HepG2 (cell line): ENCODE measurements at regions not wholly inside any gene's neighbourhood (a gene's known extent, or its start where the extent isn't known, plus 50 kb on each side); places are given as distances from the start of the nearest gene placed in this dataset.

Experiments used
- CAMTA2 ChIP-seq: sonication (generic); formaldehyde crosslinking; IDR thresholded peaks from 2 replicates; pipeline ENCODE4 v1.4.0; 2020; ENCODE audit warnings: mild to moderate bottlenecking, missing genetic modification reagents, borderline replicate concordance
- FOXJ3 ChIP-seq: sonication (generic); formaldehyde crosslinking; IDR thresholded peaks from 2 replicates; pipeline ENCODE4 v1.4.0; 2020; ENCODE audit warnings: missing genetic modification reagents, mild to moderate bottlenecking, borderline replicate concordance
- HOXD1 ChIP-seq: sonication (generic); formaldehyde crosslinking; IDR thresholded peaks from 2 replicates; pipeline ENCODE4 v1.5.0; 2020; ENCODE audit warnings: missing genetic modification reagents
- KDM1A ChIP-seq: IDR thresholded peaks from 2 replicates; pipeline ENCODE4 v1.6.1; 2016; ENCODE audit warnings: missing compliant biosample characterization
- KDM6A ChIP-seq: IDR thresholded peaks from 2 replicates; pipeline ENCODE4 v1.6.1; 2016; ENCODE audit warnings: low read depth
- KLF13 ChIP-seq: sonication (generic); formaldehyde crosslinking; IDR thresholded peaks from 2 replicates; pipeline ENCODE4 v1.4.0; 2020; ENCODE audit warnings: mild to moderate bottlenecking, missing genetic modification reagents
- PCBP2 ChIP-seq: fragments of 200-400 bp; formaldehyde crosslinking; optimal IDR thresholded peaks from 2 replicates; pipeline ENCODE3; 2018; ENCODE audit warnings: low read length, low read depth; ENCODE audit not compliant: poor library complexity, severe bottlenecking
- RFXAP ChIP-seq: sonication (generic); formaldehyde crosslinking; IDR thresholded peaks from 2 replicates; pipeline ENCODE4 v1.4.0; 2020; ENCODE audit warnings: missing genetic modification reagents, borderline replicate concordance
- SCMH1 ChIP-seq: sonication (generic); formaldehyde crosslinking; IDR thresholded peaks from 2 replicates; pipeline ENCODE4 v1.9.0; 2021; ENCODE audit warnings: missing genetic modification reagents, mild to moderate bottlenecking, borderline replicate concordance
- SKI ChIP-seq: fragments of 450-650 bp; IDR thresholded peaks from one replicate; pipeline ENCODE4 v1.6.1; 2018; ENCODE audit warnings: mild to moderate bottlenecking; ENCODE audit not compliant: partially characterized antibody
- SMARCC2 ChIP-seq: fragments of 450-650 bp; IDR thresholded peaks from 2 replicates; pipeline ENCODE4 v1.6.1; 2017; ENCODE audit warnings: antibody characterized with exemption, mild to moderate bottlenecking
- SNRNP70 ChIP-seq: fragments of 200-400 bp; formaldehyde crosslinking; IDR thresholded peaks from 2 replicates; pipeline ENCODE4 v1.6.1; 2017; ENCODE audit warnings: mild to moderate bottlenecking, low read depth, low read length, moderate library complexity
- SRSF4 ChIP-seq: fragments of 200-400 bp; formaldehyde crosslinking; IDR thresholded peaks from one replicate; pipeline ENCODE4 v1.6.1; 2018; ENCODE audit warnings: mild to moderate bottlenecking, low read depth, low read length, moderate library complexity; ENCODE audit not compliant: poor library complexity, severe bottlenecking
- TBX2 ChIP-seq: sonication (generic); formaldehyde crosslinking; IDR thresholded peaks from 2 replicates; pipeline ENCODE4 v1.5.0; 2020; ENCODE audit warnings: missing genetic modification reagents, mild to moderate bottlenecking, borderline replicate concordance
- TP53 ChIP-seq: sonication (generic); formaldehyde crosslinking; conservative IDR thresholded peaks from 2 replicates; pipeline ENCODE4 v1.4.0; 2020; ENCODE audit warnings: missing genetic modification reagents
- ZFP36L2 ChIP-seq: sonication (generic); formaldehyde crosslinking; IDR thresholded peaks from 2 replicates; pipeline ENCODE4 v1.4.0; 2020; ENCODE audit warnings: missing genetic modification reagents
- ZNF232 ChIP-seq: sonication (generic); formaldehyde crosslinking; IDR thresholded peaks from 2 replicates; pipeline ENCODE4 v1.4.0; 2020; ENCODE audit warnings: missing genetic modification reagents, borderline replicate concordance
- ZNF292 ChIP-seq: sonication (generic); formaldehyde crosslinking; IDR thresholded peaks from 2 replicates; pipeline ENCODE4 v1.8.1; 2022; ENCODE audit warnings: mild to moderate bottlenecking, low read depth, missing genetic modification reagents, borderline replicate concordance
- ZNF414 ChIP-seq: sonication (generic); formaldehyde crosslinking; IDR thresholded peaks from 2 replicates; pipeline ENCODE4 v1.5.0; 2020; ENCODE audit warnings: missing genetic modification reagents
- ZNF468 ChIP-seq: sonication (generic); formaldehyde crosslinking; IDR thresholded peaks from 2 replicates; pipeline ENCODE4 v1.8.0; 2022; ENCODE audit warnings: mild to moderate bottlenecking, moderate library complexity, missing genetic modification reagents
- ZNF772 ChIP-seq: sonication (generic); formaldehyde crosslinking; IDR thresholded peaks from 2 replicates; pipeline ENCODE4 v1.5.0; 2020; ENCODE audit warnings: mild to moderate bottlenecking, missing genetic modification reagents
- ZNF841 ChIP-seq: sonication (generic); formaldehyde crosslinking; IDR thresholded peaks from 2 replicates; pipeline ENCODE4 v1.8.1; 2023; ENCODE audit warnings: missing genetic modification reagents, borderline replicate concordance
- TF ChIP-seq, protein P1 (sequence below): sonication (generic); formaldehyde crosslinking; IDR thresholded peaks from 2 replicates; pipeline ENCODE4 v1.9.0; 2021; ENCODE audit warnings: missing genetic modification reagents, borderline replicate concordance
- TF ChIP-seq, protein P2 (sequence below): sonication (generic); formaldehyde crosslinking; conservative IDR thresholded peaks from 2 replicates; pipeline ENCODE4 v1.5.0; 2020; ENCODE audit warnings: missing genetic modification reagents
- TF ChIP-seq, protein P3 (sequence below): sonication (generic); formaldehyde crosslinking; IDR thresholded peaks from 2 replicates; pipeline ENCODE4 v1.5.1; 2020; ENCODE audit warnings: mild to moderate bottlenecking, missing genetic modification reagents, moderate library complexity

DNA sequence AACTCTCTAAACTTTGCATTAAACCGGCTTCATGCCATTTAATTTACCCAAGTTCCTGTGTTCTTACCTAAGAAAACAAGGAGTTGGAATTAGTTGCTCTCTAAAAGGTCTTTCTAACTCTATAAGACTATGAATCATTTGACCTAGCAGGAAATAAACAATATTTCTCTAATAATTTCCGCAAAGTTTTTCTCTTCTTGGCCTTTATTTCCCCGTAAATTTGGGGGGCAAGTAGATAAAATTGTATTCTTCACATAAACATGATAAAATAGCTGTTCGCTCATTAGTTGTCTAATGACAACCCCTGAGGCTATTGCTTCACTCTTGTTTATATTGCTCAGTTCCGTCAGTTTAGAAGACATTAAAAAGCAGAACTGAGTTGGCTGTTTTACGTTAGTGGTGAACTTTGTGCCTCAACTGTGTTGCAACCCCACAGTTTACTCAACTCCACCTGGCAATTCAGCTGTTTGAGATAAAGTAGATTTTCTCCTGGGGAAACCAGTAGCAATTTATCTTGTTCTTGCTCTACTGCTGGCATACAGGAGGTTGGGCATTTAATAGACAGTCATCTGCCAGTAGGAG is 74.7 kb downstream of the BTG1 start (continued):
- TF ChIP-seq, protein P1, sequence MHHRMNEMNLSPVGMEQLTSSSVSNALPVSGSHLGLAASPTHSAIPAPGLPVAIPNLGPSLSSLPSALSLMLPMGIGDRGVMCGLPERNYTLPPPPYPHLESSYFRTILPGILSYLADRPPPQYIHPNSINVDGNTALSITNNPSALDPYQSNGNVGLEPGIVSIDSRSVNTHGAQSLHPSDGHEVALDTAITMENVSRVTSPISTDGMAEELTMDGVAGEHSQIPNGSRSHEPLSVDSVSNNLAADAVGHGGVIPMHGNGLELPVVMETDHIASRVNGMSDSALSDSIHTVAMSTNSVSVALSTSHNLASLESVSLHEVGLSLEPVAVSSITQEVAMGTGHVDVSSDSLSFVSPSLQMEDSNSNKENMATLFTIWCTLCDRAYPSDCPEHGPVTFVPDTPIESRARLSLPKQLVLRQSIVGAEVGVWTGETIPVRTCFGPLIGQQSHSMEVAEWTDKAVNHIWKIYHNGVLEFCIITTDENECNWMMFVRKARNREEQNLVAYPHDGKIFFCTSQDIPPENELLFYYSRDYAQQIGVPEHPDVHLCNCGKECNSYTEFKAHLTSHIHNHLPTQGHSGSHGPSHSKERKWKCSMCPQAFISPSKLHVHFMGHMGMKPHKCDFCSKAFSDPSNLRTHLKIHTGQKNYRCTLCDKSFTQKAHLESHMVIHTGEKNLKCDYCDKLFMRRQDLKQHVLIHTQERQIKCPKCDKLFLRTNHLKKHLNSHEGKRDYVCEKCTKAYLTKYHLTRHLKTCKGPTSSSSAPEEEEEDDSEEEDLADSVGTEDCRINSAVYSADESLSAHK (CRISPR knock-in tag): no peak
- TF ChIP-seq SKI: no peak
- TF ChIP-seq TBX2 (CRISPR knock-in tag): peak; percentile 67
- TF ChIP-seq ZNF414 (CRISPR knock-in tag): peak; percentile 75; the same call in 1 of the 2 replicates
- TF ChIP-seq ZNF468 (CRISPR knock-in tag): no peak
- peak; percentile 94 for TF ChIP-seq KDM6A (CRISPR knock-in tag)
- TF ChIP-seq ZNF232: 0 out of 2 replicates have a peak, but pooled peaks have one; percentile 37
- 0 out of 2 replicates have a peak, but pooled peaks have one; percentile 50 for TF ChIP-seq RFXAP (CRISPR knock-in tag)
- TF ChIP-seq PCBP2: no peak
- TF ChIP-seq TP53 (CRISPR knock-in tag): no peak
- peak; percentile 92 for TF ChIP-seq HOXD1 (CRISPR knock-in tag)
- no peak for TF ChIP-seq SRSF4
- no peak for TF ChIP-seq KLF13
- peak; percentile 99 for TF ChIP-seq FOXJ3 (CRISPR knock-in tag)
- TF ChIP-seq SNRNP70: no peak
- TF ChIP-seq, protein P2, sequence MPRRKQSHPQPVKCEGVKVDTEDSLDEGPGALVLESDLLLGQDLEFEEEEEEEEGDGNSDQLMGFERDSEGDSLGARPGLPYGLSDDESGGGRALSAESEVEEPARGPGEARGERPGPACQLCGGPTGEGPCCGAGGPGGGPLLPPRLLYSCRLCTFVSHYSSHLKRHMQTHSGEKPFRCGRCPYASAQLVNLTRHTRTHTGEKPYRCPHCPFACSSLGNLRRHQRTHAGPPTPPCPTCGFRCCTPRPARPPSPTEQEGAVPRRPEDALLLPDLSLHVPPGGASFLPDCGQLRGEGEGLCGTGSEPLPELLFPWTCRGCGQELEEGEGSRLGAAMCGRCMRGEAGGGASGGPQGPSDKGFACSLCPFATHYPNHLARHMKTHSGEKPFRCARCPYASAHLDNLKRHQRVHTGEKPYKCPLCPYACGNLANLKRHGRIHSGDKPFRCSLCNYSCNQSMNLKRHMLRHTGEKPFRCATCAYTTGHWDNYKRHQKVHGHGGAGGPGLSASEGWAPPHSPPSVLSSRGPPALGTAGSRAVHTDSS (CRISPR knock-in tag): no peak
- TF ChIP-seq ZNF772 (CRISPR knock-in tag): no peak
- TF ChIP-seq ZNF841 (CRISPR knock-in tag): 0 out of 2 replicates have a peak, but pooled peaks have one; percentile 45
- TF ChIP-seq SMARCC2: no peak
- peak; percentile 52; the same call in 1 of the 2 replicates for TF ChIP-seq KDM1A (CRISPR knock-in tag)
- TF ChIP-seq, protein P3, sequence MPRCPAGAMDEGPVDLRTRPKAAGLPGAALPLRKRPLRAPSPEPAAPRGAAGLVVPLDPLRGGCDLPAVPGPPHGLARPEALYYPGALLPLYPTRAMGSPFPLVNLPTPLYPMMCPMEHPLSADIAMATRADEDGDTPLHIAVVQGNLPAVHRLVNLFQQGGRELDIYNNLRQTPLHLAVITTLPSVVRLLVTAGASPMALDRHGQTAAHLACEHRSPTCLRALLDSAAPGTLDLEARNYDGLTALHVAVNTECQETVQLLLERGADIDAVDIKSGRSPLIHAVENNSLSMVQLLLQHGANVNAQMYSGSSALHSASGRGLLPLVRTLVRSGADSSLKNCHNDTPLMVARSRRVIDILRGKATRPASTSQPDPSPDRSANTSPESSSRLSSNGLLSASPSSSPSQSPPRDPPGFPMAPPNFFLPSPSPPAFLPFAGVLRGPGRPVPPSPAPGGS (CRISPR knock-in tag): no peak
- no peak for TF ChIP-seq CAMTA2
- TF ChIP-seq ZFP36L2 (CRISPR knock-in tag): no peak
- TF ChIP-seq ZNF292 (CRISPR knock-in tag): peak; percentile 64; the same call in 1 of the 2 replicates
- TF ChIP-seq SCMH1: no peak
